ENCODE measurements at regions not wholly inside any gene's neighbourhood (a gene's known extent, or its start where the extent isn't known, plus 50 kb on each side); places are given as distances from the start of the nearest gene placed in this dataset.

- no peak for TF ChIP-seq ARID4B (CRISPR knock-in tag; IDR thresholded peaks at IDR 0.05)
- no peak for TF ChIP-seq MXD1 (CRISPR knock-in tag; IDR thresholded peaks at IDR 0.05; ENCODE audit: borderline replicate concordance, poor library complexity, severe bottlenecking)
- no peak for TF ChIP-seq SMARCE1 (IDR thresholded peaks at IDR 0.05)
- TF ChIP-seq POLR3G (IDR thresholded peaks at IDR 0.05; ENCODE audit: extremely low read depth, insufficient read length, insufficient replicate concordance) = no peak
- no peak for TF ChIP-seq DIDO1 (tag; IDR thresholded peaks at IDR 0.05; ENCODE audit: low read depth)
- no peak for TF ChIP-seq ZNF318 (IDR thresholded peaks at IDR 0.05; ENCODE audit: borderline replicate concordance in 1 of 2, low read depth in 1 of 2)
These were observed 190.1 kb downstream of the FOXO1 start (continued) for GRCh38 chr13:40476175-40476958.
